Hypothalamus (tissue), 51 donors: ENCODE measurements at regions not wholly inside any gene's neighbourhood (a gene's known extent, or its start where the extent isn't known, plus 50 kb on each side); places are given as distances from the start of the nearest gene placed in this dataset.
"Not testable (repeated sequence)": the region's sequence is repeated elsewhere in the genome, so short reads cannot be mapped to it uniquely, and the experiment has no call there.

ENCODE experiments used
- DNase-seq, 51 donors: peaks; one replicate each; lab custom pipeline; 2025; lab: John Stamatoyannopoulos, UW

- DNase-seq = not testable (repeated sequence)
Observed at GRCh38 chr19:34620134-34620533, 56.8 kb downstream of the SCGB2B2 start.

GRCh38 chr19:34618410-34618809, 58.5 kb downstream of the SCGB2B2 start:
- DNase-seq = no peak

GRCh38 chr19:34617996-34618395, 59.0 kb downstream of the SCGB2B2 start:
- DNase-seq = not testable (repeated sequence)

- DNase-seq = no peak
Observed at GRCh38 chr19:34603003-34603402, 74.0 kb downstream of the SCGB2B2 start.

- DNase-seq = no peak
Observed at GRCh38 chr19:34601071-34601470, 75.9 kb downstream of the SCGB2B2 start.

GRCh38 chr19:34600366-34600765, 76.6 kb downstream of the SCGB2B2 start:
- DNase-seq = no peak

- no peak for DNase-seq
Observed at GRCh38 chr19:34598217-34599155, 78.5 kb downstream of the SCGB2B2 start.

- DNase-seq = no peak
Observed at GRCh38 chr19:34597596-34597995, 79.4 kb downstream of the SCGB2B2 start.

- no peak for DNase-seq
Observed at GRCh38 chr19:34596989-34597388, 80.0 kb downstream of the SCGB2B2 start.

- no peak for DNase-seq
Observed at GRCh38 chr19:34596115-34596514, 80.8 kb downstream of the SCGB2B2 start.

GRCh38 chr19:34595683-34596082, 81.3 kb downstream of the SCGB2B2 start:
- no peak for DNase-seq

- DNase-seq = no peak
Observed at GRCh38 chr19:34590228-34590627, 86.7 kb downstream of the SCGB2B2 start.

GRCh38 chr19:34589730-34590129, 87.2 kb downstream of the SCGB2B2 start:
- no peak for DNase-seq

- no peak for DNase-seq
Observed at GRCh38 chr19:34588846-34589245, 88.1 kb downstream of the SCGB2B2 start.

GRCh38 chr19:34588249-34588648, 88.7 kb downstream of the SCGB2B2 start:
- no peak for DNase-seq

- DNase-seq = no peak
Observed at GRCh38 chr19:34580408-34580807, 96.6 kb downstream of the SCGB2B2 start.

- DNase-seq = no peak
Observed at GRCh38 chr19:34580055-34580336, 97.0 kb downstream of the SCGB2B2 start.

- DNase-seq = no peak
Observed at GRCh38 chr19:34579281-34580054, 97.5 kb downstream of the SCGB2B2 start.

- no peak for DNase-seq
Observed at GRCh38 chr19:34578751-34579150, 97.2 kb downstream of the WTIP start.

- DNase-seq = no peak
Observed at GRCh38 chr19:34578173-34578572, 96.6 kb downstream of the WTIP start.

- DNase-seq = peak in 1 of 51 donors; percentile 3
Observed at GRCh38 chr19:34577531-34578101, 96.1 kb downstream of the WTIP start.

GRCh38 chr19:34577056-34577455, 95.5 kb downstream of the WTIP start:
- no peak for DNase-seq
